ENCODE measurements at regions not wholly inside any gene's neighbourhood (a gene's known extent, or its start where the extent isn't known, plus 50 kb on each side); places are given as distances from the start of the nearest gene placed in this dataset.

DNA sequence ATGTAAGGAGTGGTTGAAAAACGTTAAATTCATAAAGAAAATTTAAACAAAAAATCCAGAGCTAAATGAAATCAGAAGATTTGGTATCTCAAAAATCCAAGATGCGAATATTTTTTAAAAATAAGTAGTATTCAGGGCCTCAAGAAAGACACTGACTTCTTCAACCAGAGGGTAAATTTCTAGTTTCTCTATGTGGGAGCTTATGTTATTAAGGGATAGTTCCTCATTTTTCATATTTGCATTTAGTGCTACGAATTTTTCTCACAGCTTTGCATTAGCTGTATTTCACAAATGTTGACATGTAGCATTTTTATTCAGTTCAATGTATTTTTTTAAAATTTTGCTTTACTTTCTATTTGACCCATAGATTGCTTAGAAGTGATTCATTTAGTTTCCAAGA lies 454.7 kb downstream of the CBLN2 start:
- Histone ChIP-seq H3K9me3 (ENCODE audit: low read depth) (no peaks in the 10 kb centered on the region), H3K27me3 (no peaks in the 10 kb centered on the region), H3K36me3 (no peaks in the 10 kb centered on the region), H3K27ac (no peak overlapping the region), H3K4me3 (no peak overlapping the region), H3K4me1 (ENCODE audit: low read depth) (no peaks in the 10 kb centered on the region)
- DNase-seq (ENCODE audit: low read depth in 1 of 2, low spot score in 1 of 2): no peak
- TF ChIP-seq, protein P1, sequence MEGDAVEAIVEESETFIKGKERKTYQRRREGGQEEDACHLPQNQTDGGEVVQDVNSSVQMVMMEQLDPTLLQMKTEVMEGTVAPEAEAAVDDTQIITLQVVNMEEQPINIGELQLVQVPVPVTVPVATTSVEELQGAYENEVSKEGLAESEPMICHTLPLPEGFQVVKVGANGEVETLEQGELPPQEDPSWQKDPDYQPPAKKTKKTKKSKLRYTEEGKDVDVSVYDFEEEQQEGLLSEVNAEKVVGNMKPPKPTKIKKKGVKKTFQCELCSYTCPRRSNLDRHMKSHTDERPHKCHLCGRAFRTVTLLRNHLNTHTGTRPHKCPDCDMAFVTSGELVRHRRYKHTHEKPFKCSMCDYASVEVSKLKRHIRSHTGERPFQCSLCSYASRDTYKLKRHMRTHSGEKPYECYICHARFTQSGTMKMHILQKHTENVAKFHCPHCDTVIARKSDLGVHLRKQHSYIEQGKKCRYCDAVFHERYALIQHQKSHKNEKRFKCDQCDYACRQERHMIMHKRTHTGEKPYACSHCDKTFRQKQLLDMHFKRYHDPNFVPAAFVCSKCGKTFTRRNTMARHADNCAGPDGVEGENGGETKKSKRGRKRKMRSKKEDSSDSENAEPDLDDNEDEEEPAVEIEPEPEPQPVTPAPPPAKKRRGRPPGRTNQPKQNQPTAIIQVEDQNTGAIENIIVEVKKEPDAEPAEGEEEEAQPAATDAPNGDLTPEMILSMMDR (IDR thresholded peaks at IDR 0.05; ENCODE audit: low read depth, low read length): no peak

DNA sequence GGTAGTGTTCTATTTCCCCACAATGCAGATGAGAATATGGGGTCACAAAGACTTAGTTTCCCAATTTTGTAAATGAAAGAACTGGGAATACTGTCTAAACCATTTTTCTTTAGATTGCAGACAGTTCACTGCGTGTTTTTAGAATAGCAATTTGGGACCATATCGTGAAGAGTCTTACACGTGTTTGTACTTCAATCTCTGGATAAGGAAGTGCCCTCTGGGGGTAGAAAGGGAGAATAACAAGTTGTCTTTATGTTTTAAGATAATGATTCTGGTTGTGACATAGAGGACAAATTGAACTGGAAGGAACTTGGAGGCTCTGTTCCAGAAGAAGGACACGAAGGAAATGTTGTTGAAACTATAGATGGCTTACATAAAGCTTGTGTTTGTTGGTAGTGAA lies 457.7 kb downstream of the CBLN2 start:
- TF ChIP-seq, protein P1 (IDR thresholded peaks at IDR 0.05; ENCODE audit: low read depth, low read length): peak; percentile 39
- Histone ChIP-seq H3K27me3 (no peaks in the 10 kb centered on the region), H3K27ac (no peak overlapping the region), H3K4me3 (no peak overlapping the region), H3K9me3 (ENCODE audit: low read depth) (no peaks in the 10 kb centered on the region), H3K36me3 (no peaks in the 10 kb centered on the region), H3K4me1 (ENCODE audit: low read depth) (no peaks in the 10 kb centered on the region)
- DNase-seq (ENCODE audit: low read depth in 1 of 2, low spot score in 1 of 2): peak; percentile 29 to 52

DNA sequence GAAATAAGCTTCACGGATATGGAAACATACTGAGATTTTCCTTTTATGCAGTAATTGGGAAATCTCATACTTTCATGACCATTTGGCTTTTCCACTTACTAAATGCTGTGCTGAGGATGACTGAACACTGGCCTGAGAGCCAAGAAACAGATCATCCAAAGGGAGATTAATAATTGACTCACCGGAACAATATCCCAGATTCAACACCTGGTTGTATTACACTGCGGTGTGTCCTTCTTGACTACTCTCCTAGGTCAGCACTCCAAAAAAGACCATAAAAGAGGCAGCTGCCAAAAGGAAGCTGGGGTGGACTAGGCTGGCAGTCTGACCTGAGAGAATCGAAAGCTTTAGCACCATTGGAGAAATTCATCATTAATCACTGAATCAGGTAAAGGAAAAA lies 469.1 kb downstream of the CBLN2 start:
- TF ChIP-seq, protein P1 (IDR thresholded peaks at IDR 0.05; ENCODE audit: low read depth, low read length): no peak
- H3K36me3 ChIP-seq: no peaks in the 10 kb centered on the region

DNA sequence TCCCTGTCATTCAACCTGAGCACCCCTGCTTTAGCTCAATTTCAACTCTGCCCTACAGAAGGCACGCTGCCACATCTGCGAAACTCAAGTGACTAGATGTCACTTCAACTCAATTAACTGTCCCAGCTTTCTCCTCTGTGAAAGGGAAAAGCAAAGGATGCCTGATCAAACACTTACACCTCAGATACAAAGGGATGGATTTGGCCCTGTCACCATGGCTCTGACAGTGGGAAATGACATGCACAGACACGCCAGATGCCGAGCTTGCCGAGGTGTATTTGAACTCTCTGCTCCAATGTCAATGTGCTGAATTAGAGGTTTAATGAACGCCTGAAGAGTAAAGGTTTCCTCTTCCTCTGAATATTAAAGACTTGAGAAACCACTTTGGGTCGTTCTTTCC lies 481.1 kb downstream of the CBLN2 start:
- Histone ChIP-seq H3K36me3 (no peaks in the 10 kb centered on the region), H3K27me3 (no peaks in the 10 kb centered on the region), H3K4me3 (no peak overlapping the region), H3K27ac (no peak overlapping the region), H3K4me1 (ENCODE audit: low read depth) (no peaks in the 10 kb centered on the region), H3K9me3 (ENCODE audit: low read depth) (no peaks in the 10 kb centered on the region)
- TF ChIP-seq, protein P1 (IDR thresholded peaks at IDR 0.05; ENCODE audit: low read depth, low read length): no peak
- DNase-seq (ENCODE audit: low read depth in 1 of 2, low spot score in 1 of 2): no peak

More for the DNA sequence above, 469.1 kb downstream of the CBLN2 start:
- no peak for DNase-seq (ENCODE audit: low read depth in 1 of 2, low spot score in 1 of 2)
- Histone ChIP-seq H3K27me3 (no peaks in the 10 kb centered on the region), H3K9me3 (ENCODE audit: low read depth) (no peaks in the 10 kb centered on the region), H3K4me1 (ENCODE audit: low read depth) (peaks cover 4% of the 10 kb centered on the region), H3K4me3 (no peak overlapping the region), H3K27ac (no peak overlapping the region)

GRCh38 chr18:72058851-72059250 lies 485.3 kb downstream of the CBLN2 start:
- Histone ChIP-seq H3K27ac (no peak overlapping the region), H3K4me3 (no peak overlapping the region), H3K9me3 (ENCODE audit: low read depth) (no peaks in the 10 kb centered on the region), H3K36me3 (no peaks in the 10 kb centered on the region), H3K27me3 (no peaks in the 10 kb centered on the region), H3K4me1 (ENCODE audit: low read depth) (no peaks in the 10 kb centered on the region)
- TF ChIP-seq, protein P1 (IDR thresholded peaks at IDR 0.05; ENCODE audit: low read depth, low read length): no peak
- no peak for DNase-seq (ENCODE audit: low read depth in 1 of 2, low spot score in 1 of 2)

DNA sequence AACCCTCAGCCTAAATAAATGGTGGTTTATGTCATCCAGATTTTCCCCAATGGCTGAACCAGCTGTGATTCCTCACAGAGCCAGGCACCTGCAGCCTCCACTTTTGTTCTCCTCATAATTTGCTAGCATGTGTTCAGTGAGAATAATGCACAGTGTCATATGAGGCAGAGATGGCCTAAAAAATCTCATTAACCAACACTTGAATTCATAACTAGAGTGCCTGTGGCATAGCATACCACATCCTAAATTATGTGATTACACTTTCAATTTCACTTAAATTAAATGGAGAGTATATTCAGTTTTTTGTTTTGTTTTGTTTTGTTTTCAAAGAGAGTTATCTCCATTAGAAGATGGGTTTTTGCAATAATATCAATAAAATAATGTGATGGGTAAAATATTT lies 488.0 kb downstream of the CBLN2 start:
- H3K36me3 ChIP-seq: no peaks in the 10 kb centered on the region
- no peaks in the 10 kb centered on the region for H3K27me3 ChIP-seq
- no peak for DNase-seq (ENCODE audit: low read depth in 1 of 2, low spot score in 1 of 2)
- H3K9me3 ChIP-seq (ENCODE audit: low read depth): no peaks in the 10 kb centered on the region
- H3K27ac ChIP-seq: no peak overlapping the region
- H3K4me1 ChIP-seq (ENCODE audit: low read depth): no peaks in the 10 kb centered on the region
- TF ChIP-seq, protein P1 (IDR thresholded peaks at IDR 0.05; ENCODE audit: low read depth, low read length): no peak
- H3K4me3 ChIP-seq: no peak overlapping the region

All from cardiac muscle cell (in vitro differentiated cells and primary cell).